ENCODE measurements at regions not wholly inside any gene's neighbourhood (a gene's known extent, or its start where the extent isn't known, plus 50 kb on each side); places are given as distances from the start of the nearest gene placed in this dataset.
"Not testable (repeated sequence)": the region's sequence is repeated elsewhere in the genome, so short reads cannot be mapped to it uniquely, and the experiment has no call there.

DNA sequence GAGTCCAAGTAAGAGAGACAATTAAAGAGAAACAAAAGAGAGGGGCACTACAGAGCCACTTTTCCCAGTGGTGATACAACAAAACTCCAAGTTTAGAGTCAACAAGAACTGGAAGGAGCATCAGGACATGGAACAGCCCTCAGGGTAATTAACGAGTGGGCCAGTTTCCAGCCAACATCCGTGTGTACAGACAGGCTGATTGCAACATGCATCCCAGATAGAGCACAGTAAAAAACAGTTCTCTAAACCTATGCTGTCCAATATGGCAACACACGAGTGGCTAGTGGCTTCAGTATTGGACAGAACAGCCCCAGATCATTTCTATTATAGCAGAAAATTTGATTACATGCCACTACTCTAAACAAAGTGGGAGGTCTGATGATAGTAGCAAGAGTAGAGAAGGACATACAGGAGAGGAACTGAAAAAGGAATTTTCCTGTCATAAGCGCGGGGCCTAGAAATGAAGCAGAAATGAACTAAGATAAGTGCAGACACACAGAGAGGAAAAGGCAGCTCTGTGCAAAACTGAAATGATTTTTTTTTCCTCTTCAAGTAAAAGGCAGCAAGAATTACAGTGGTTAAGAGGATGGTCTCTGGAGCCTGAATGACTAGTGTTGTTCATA, 175.6 kb upstream of the CCNG1 start:
- 74% methylated on average over 5 of the region's 5 CpGs for WGBS
- Histone ChIP-seq H3K36me3 (no peaks in the 10 kb centered on the region), H3K27ac (replicated peaks in 1 of 4) (no peak overlapping the region), H3K27me3 (no peaks in the 10 kb centered on the region), H3K4me1 (no peaks in the 10 kb centered on the region), H3K9me3 (peaks cover 0 to 5% (median 0%) of the 10 kb centered on the region in 4 donors), H3K4me3 (no peak overlapping the region)
- TF ChIP-seq EP300 (IDR thresholded peaks at IDR 0.05), result no peak
- TF ChIP-seq POLR2A (IDR thresholded peaks at IDR 0.05; ENCODE audit: low read depth), result no peak
- TF ChIP-seq POLR2AphosphoS5 (IDR thresholded peaks at IDR 0.05), result no peak
- TF ChIP-seq, protein P1, sequence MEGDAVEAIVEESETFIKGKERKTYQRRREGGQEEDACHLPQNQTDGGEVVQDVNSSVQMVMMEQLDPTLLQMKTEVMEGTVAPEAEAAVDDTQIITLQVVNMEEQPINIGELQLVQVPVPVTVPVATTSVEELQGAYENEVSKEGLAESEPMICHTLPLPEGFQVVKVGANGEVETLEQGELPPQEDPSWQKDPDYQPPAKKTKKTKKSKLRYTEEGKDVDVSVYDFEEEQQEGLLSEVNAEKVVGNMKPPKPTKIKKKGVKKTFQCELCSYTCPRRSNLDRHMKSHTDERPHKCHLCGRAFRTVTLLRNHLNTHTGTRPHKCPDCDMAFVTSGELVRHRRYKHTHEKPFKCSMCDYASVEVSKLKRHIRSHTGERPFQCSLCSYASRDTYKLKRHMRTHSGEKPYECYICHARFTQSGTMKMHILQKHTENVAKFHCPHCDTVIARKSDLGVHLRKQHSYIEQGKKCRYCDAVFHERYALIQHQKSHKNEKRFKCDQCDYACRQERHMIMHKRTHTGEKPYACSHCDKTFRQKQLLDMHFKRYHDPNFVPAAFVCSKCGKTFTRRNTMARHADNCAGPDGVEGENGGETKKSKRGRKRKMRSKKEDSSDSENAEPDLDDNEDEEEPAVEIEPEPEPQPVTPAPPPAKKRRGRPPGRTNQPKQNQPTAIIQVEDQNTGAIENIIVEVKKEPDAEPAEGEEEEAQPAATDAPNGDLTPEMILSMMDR (IDR thresholded peaks at IDR 0.05), result no peak
- no peak for DNase-seq (ENCODE audit: extremely low spot score)
- intact Hi-C loops (cut with DNase I), result no loop called here

DNA sequence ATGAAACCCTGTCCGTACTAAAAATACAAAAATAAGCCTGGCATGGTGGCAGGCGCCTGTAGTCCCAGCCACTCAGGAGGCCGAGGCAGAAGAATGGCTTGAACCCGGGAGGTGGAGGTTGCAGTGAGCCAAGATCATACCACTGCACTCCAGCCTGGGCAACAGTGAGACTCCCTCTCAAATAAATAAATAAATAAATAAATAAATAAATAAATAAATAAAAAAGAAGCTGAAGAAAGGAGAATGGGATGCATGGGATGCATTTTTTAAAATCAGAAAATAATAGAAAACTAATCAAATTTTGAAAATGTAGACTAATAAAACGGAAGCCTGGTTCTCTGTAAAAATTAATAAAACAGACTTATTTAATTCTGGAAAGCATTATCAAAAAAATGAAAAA, 171.1 kb upstream of the CCNG1 start:
- H3K27me3 ChIP-seq; H3K36me3 ChIP-seq; DNase-seq (ENCODE audit: extremely low spot score); H3K4me1 ChIP-seq; H3K4me3 ChIP-seq; H3K9me3 ChIP-seq; intact Hi-C loops (cut with DNase I); H3K27ac ChIP-seq (replicated peaks in 1 of 4): not testable (repeated sequence)
- WGBS, result 90% methylated on average over 5 of the region's 5 CpGs

DNA sequence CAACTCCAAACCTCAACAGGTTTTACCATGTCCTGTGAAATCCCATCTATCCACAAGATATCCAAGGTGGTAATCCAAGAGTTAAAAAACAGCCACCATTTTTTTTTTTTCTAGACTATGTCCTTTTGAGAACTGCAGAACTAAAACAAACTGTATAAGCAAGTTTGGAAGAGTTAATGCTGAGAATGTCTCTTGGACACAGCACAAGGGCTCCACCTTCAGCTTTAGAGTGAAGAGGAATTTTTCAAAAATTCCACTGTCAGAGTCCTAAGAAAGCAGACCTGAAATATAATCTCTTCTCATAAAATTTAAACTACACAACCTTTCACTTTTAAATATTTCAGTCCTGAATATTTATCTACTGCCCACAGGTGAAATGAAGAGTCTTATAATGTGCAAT, 167.8 kb upstream of the CCNG1 start:
- intact Hi-C loops (cut with DNase I), result no loop called here
- no peaks in the 10 kb centered on the region for H3K27me3 ChIP-seq

DNA sequence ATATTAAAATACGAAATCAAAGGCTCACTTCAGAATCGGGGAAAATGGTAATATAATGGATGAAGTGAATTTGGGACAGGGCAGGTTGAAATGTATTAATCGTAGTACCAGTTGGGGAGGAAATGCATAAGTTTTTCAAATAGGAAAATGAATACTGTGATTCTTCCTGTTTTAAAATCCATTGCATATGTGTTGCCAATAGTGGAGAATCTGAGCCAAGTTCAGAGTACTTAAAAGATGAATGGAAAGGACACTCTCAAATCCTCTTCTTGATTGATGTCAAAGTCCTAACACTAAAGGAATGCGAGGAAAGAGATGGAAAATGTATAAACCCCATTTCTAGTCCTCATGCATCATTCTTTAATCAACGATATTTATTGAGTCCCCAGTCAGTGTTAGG, 160.9 kb upstream of the CCNG1 start:
- no peak for DNase-seq (ENCODE audit: extremely low spot score)
- no peak overlapping the region for H3K4me3 ChIP-seq
- intact Hi-C loops (cut with DNase I), result no loop called here
- TF ChIP-seq, protein P1 (IDR thresholded peaks at IDR 0.05), result no peak
- TF ChIP-seq POLR2A (IDR thresholded peaks at IDR 0.05; ENCODE audit: low read depth) (no peak), EP300 (IDR thresholded peaks at IDR 0.05) (no peak), POLR2AphosphoS5 (IDR thresholded peaks at IDR 0.05) (no peak)
- no peaks in the 10 kb centered on the region for H3K27me3 ChIP-seq
- no peaks in the 10 kb centered on the region for H3K4me1 ChIP-seq
- no peaks in the 10 kb centered on the region for H3K9me3 ChIP-seq
- H3K27ac ChIP-seq (replicated peaks in 1 of 4), result no peak overlapping the region
- H3K36me3 ChIP-seq, result no peaks in the 10 kb centered on the region
- WGBS, result 67% methylated on average over 5 of the region's 5 CpGs

More for the DNA sequence above, 167.8 kb upstream of the CCNG1 start:
- no peak for DNase-seq (ENCODE audit: extremely low spot score)
- Histone ChIP-seq H3K9me3 (no peaks in the 10 kb centered on the region), H3K27ac (replicated peaks in 1 of 4) (no peak overlapping the region), H3K36me3 (no peaks in the 10 kb centered on the region), H3K4me1 (no peaks in the 10 kb centered on the region), H3K4me3 (no peak overlapping the region)
- no peak for TF ChIP-seq POLR2A (IDR thresholded peaks at IDR 0.05; ENCODE audit: low read depth)
- TF ChIP-seq, protein P1 (IDR thresholded peaks at IDR 0.05), result no peak
- TF ChIP-seq POLR2AphosphoS5 (IDR thresholded peaks at IDR 0.05), result no peak
- no peak for TF ChIP-seq EP300 (IDR thresholded peaks at IDR 0.05)

DNA sequence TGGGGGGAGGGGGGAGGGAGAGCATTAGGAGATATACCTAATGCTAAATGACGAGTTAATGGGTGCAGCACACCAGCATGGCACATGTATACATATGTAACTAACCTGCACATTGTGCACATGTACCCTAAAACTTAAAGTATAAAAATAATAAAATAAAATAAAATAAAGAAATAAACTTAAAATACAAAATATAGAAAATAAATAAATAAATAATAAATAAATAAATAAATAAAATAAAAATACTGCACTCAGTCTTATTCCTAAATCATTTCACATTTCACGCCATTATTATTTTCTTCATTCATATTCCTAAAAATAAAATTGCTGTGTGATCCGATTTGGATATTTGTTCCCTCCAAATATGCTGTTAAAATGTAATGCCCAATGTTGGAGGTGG, 156.5 kb upstream of the CCNG1 start:
- H3K36me3 ChIP-seq; intact Hi-C loops (cut with DNase I); H3K27me3 ChIP-seq; H3K4me3 ChIP-seq; H3K27ac ChIP-seq (replicated peaks in 1 of 4); H3K9me3 ChIP-seq; DNase-seq (ENCODE audit: extremely low spot score); H3K4me1 ChIP-seq: not testable (repeated sequence)
- 39% methylated on average over 3 of the region's 3 CpGs for WGBS

DNA sequence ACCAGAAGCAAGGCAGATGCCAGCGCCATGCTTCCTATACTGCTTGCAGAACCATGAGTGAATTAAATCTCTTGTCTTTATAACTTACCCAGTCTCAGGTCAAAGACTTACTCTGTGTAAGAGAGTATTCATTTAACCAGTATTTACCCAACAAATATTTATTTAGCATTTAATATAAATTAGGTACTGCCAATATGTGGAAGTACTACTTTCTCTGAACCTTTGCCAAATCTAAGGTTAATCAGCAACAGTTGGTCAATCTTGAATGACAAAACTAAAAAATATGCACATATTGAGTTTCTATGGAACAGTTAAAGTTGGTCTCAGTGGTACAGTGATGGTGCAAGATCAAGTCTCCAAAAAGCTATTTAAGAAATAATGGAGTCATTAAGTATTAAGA, 155.9 kb upstream of the CCNG1 start:
- Histone ChIP-seq H3K4me3 (no peak overlapping the region), H3K27me3 (no peaks in the 10 kb centered on the region), H3K36me3 (no peaks in the 10 kb centered on the region), H3K4me1 (no peaks in the 10 kb centered on the region), H3K27ac (replicated peaks in 1 of 4) (no peak overlapping the region), H3K9me3 (peaks cover 0 to 4% (median 0%) of the 10 kb centered on the region in 4 donors)
- 81% methylated on average over 1 of the region's 1 CpG for WGBS
- intact Hi-C loops (cut with DNase I), result no loop called here
- no peak for TF ChIP-seq EP300 (IDR thresholded peaks at IDR 0.05)
- TF ChIP-seq, protein P1 (IDR thresholded peaks at IDR 0.05), result no peak
- no peak for DNase-seq (ENCODE audit: extremely low spot score)
